ENCODE measurements at regions not wholly inside any gene's neighbourhood (a gene's known extent, or its start where the extent isn't known, plus 50 kb on each side); places are given as distances from the start of the nearest gene placed in this dataset.
"Not testable (repeated sequence)": the region's sequence is repeated elsewhere in the genome, so short reads cannot be mapped to it uniquely, and the experiment has no call there.

DNA sequence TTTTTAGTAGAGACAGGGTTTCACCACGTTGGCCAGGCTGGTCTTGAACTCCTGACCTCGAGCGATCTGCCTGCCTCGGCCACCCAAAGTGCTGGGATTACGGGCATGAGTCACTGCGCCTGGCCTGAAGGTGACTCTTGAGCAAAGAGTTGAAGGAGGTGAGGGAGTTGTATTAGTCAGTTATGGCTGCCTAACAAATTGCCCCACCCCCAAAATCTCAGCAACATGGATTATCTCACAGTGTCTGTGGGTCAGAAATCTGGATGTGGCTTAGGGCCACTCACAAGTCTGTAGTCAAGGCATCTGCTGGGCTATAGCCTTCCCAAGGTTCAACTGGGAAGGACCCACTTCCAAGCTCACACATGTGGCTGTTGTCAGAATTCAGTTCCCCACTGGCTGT lies 52.8 kb upstream of the ADGRE5 start:
- no peak for DNase-seq

GRCh38 chr19:14327061-14327460 lies 54.2 kb upstream of the ADGRE5 start:
- not testable (repeated sequence) for DNase-seq

GRCh38 chr19:14325863-14326262 lies 55.4 kb upstream of the ADGRE5 start:
- no peak for DNase-seq

GRCh38 chr19:14325134-14325533 lies 56.1 kb upstream of the ADGRE5 start:
- no peak for DNase-seq

- DNase-seq: no peak
Observed at GRCh38 chr19:14322889-14323463, 58.3 kb upstream of the ADGRE5 start.

GRCh38 chr19:14320253-14320652 lies 61.0 kb upstream of the ADGRE5 start:
- DNase-seq: no peak

- not testable (repeated sequence) for DNase-seq
Observed at GRCh38 chr19:14319720-14320119, 61.5 kb upstream of the ADGRE5 start.

DNA sequence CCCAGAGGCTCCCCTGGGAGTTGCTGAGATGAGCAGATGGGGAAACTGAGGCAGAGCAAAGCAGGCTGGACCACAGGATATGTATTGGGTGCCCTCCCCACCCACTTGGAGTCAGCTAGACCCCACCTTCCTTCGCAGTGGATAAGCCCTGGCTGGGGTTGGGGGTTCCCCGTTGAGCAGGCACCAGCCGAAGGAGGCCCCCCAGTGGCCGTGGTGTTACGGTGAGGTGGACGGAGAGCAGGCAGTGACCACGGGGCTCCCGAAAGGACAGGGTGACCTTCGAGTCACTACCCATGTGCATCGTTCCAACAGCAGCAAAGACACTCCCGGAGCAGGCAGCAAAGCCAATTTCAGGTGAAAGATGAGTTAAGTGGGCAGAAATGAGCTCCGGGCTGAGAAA lies 62.4 kb upstream of the ADGRE5 start:
- DNase-seq: no peak

DNA sequence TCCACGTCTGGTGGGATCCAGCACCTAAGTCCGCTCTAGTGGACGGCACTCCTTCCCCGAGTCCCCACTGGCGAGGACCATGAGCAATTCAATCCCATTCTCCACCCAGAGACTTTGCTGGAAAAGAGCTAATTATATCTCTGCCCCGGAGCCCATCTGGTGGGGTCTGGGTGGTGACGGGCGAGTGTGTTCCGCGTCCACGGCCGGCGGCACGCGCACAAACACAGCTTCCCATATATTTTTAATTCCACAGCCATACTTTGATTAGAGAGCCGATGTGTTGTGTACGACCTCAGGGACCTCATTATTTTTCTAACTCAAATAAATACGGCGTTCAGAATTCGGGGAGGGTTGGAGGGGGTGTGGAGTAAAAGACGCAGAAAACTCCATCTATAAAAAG lies 64.1 kb upstream of the ADGRE5 start:
- DNase-seq: no peak

- DNase-seq: no peak
Observed at GRCh38 chr19:14315433-14315832, 65.8 kb upstream of the ADGRE5 start.

DNA sequence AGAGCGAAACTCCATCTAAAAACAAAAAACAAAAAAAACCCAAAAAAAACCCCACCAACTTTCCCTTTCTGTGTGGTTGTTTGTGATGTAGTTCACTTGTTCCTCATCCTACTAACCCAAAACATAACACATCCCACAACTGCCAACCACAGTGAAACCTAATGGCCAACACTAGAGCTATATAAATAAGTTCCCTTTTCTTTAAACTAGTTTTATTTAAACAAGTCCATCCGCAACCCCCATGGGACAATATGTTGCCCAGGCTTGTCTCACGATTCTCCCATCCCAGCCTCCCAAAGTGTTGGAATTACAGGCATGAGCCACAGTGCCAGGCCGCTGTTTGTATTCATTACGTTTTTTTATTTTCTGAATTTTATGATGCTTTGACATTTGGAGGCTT lies 71.2 kb upstream of the ADGRE5 start:
- no peak for DNase-seq

DNA sequence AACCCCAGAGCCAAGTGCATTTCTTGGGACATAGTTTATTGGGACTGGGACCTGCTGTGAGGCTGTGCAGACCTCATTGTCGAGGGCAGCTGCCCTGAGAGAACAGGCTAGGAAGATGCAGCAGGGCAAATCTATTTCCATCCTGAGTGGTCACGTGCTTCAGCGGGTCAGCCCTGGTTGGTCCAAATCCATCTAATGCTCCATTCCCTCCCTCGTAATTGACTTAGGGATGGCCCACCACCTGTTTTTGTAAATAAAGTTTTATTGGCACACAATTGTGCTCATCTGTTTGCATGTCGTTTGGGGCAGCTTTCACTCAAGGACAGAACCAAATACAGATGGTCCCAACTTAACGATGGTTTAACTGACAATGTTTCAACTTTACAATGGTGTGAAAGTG lies 75.5 kb upstream of the ADGRE5 start:
- no peak for DNase-seq

DNA sequence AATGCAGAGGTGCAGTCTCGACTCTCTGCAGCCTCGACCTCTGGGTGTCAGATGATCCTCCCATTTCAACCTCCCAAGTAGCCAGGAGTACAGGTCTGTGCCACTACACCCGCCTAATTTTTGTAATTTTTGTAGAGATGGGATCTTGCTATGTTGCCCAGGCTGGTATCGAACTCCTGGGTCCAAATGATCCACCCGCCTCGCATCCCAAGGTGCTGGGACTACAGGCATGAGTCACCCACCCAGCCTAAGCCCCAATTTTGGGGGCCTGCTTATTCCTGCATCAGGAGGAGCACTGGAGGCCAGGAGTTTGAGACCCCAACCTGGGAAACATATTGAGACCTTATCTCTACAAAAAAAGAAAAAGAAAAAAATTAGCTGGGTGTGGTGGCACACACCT lies 80.1 kb upstream of the ADGRE5 start:
- no peak for DNase-seq

DNA sequence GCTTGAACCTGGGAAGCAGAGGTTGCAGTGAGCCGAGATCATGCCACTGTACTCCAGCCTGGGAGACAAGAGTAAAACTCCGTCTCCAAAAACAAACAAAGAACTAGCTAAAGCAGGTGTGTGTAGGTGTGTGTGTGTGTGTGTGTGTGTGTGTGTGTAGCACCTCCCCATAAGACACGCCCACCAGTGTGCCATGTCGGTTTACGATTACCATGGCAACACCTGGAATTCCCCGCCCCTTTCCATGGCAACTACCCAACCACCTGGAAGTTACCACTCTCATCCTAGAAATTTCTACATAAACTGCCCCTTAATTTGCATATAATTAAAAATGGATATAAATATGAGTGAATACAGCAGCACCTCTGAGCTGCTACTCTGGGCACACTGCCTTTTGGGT lies 80.9 kb upstream of the ADGRE5 start:
- DNase-seq: peak; percentile 14 to 47

- not testable (repeated sequence) for DNase-seq
Observed at GRCh38 chr19:14299224-14299827, 81.9 kb upstream of the ADGRE5 start.

DNA sequence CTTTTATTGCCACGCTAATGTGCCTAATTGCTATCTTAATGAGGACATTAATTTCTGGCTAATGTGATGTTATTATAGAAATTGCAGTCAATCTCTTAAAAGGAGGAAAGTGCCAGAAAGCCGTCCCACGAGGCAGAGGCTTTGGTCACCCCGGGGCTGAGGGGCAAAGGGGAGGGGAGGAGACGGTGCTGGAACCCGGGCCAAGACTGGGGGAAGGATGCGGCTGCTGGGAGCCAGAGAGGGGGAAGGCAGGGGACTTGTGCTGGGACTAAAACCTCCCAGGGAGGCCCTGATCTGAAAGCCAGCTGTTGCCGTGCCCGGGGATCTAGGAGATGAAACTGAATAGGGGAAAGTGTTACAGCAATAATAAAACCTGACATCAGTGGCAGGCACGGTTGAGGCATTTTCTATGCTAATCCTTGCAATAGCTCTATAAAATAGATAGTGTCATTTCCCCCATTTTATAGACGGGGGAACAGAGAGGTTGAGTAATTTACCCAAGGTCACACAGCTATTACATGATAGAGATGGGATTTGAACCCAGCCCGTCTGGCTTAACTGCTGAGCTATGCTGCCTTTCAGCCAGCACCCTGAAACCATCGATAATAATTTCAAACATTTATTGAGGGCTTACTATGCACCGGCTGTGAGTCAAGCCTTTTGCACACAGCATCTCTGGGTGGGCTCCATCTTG lies 83.2 kb upstream of the ADGRE5 start:
- DNase-seq: not testable (repeated sequence)

- DNase-seq: peak; percentile 12 to 14
Observed at GRCh38 chr19:14294974-14295373, 86.3 kb upstream of the ADGRE5 start.

- not testable (repeated sequence) for DNase-seq
Observed at GRCh38 chr19:14293816-14294170, 87.5 kb upstream of the ADGRE5 start.

DNA sequence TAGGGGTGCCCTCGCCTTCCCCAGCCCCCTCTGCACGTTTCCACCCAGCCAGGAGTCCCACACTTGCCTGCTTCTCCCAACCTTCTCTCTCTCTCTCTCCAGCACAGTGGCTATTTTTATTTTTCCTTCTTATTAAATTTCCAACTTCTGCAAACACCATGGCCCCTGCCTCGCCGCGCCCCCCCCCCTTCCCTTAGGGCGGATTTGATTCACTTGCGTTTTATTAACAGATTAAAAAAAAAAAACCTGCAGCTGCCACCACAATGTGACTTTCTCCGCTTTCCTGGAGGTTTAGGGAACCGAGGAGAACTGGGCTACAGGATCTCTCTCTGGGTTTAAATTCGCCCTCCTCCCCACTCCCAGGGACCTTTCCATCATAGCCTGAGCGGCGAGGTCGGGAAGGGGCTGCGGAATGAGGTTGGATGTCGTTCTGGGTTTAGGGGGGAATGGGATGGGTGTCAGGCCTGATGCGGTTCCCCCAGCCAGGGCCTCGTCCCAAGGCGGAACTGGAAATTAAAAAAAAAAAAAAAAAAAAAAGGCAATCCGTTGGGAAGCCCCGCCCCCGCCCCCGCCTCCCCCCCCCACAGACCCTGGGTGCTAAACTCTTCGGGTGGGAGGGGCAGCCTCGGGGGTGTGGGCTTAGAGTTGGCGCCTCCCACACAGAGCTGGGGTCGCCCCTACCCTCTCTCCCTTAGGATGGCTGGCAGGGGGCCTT lies 87.3 kb upstream of the ADGRL1 start:
- DNase-seq: not testable (repeated sequence)

DNA sequence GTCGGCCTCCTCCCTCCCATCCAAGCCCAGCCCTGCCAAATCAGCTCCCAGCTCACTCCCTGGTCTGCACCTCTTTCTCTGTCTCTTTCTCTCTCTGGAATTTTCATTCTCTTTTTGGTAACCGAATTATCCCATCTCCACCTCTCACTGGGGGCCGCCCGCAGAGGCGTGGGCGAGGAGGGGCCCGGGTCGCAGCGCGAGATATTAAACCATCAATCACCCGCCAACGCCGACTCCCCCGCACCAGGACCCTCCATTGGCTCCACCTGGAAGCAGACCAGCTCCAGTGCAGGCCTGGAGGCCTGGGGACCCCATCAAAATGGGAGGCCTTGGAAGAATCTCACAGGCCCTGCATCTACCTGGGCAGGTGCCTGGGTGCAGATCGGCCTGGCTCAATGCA lies 83.8 kb upstream of the ADGRL1 start:
- not testable (repeated sequence) for DNase-seq

DNA sequence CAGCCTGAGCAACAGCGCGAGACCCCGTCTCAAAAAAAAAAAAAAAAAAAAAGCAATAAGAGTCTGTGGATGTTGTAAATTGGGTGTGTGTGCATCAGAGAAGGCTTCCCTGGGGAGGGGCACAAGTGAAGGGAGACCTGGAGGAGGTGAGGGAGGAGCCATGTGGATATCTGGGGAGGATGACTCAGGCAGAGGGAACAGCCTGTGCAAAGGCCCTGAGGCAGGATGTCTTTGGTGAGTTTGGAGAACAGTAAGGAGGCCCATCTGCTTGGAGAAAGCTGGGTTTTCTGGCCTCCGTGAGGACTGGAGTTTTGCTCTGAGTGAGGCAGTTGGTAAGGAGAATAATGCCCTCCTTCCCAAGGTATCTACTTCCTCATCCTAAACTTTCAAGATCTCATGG lies 81.9 kb upstream of the ADGRL1 start:
- not testable (repeated sequence) for DNase-seq

DNA sequence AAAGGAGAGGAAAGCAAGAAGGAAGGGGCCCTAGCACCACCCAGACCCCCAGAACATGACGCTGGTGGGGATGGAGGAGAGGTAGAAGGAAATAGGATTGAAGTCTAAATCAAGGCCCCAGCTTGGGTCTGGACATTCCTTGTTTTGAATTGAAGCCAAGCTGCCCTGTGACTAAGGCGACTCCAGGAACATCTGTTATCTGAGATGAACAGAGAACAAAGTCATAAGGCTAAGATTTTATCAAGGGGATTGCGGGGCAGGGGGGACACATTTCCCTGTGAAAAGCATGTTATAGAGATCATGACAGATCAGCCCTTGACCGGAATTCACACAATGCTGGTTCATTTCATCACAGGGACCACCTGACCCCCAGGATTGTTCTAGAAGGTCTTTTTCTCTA lies 80.6 kb upstream of the ADGRL1 start:
- DNase-seq: not testable (repeated sequence)

GRCh38 chr19:14285726-14286125 lies 79.8 kb upstream of the ADGRL1 start:
- not testable (repeated sequence) for DNase-seq

Data from NCI-H526 (cell line).